ENCODE measurements at regions not wholly inside any gene's neighbourhood (a gene's known extent, or its start where the extent isn't known, plus 50 kb on each side); places are given as distances from the start of the nearest gene placed in this dataset.

DNA sequence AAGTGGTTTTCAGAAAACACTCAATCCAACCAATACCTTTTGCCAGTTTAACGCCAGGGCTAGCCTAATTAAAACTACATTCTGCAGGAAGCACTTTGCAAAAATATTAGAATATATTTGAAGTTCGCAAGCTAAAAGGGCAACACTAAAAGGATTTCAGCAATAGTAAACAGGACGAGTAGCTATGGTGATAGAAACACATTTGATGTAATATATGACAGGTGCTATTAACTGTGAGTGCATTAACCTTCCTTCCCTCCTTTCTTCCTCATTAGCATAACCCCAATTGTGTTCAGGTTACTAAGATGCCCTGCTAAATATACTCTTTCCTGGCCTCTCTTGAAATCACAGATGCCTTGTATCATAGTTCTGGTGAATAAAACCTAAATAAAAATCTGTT is 85.6 kb upstream of the TMCC3 start:
- TF ChIP-seq, protein P1, sequence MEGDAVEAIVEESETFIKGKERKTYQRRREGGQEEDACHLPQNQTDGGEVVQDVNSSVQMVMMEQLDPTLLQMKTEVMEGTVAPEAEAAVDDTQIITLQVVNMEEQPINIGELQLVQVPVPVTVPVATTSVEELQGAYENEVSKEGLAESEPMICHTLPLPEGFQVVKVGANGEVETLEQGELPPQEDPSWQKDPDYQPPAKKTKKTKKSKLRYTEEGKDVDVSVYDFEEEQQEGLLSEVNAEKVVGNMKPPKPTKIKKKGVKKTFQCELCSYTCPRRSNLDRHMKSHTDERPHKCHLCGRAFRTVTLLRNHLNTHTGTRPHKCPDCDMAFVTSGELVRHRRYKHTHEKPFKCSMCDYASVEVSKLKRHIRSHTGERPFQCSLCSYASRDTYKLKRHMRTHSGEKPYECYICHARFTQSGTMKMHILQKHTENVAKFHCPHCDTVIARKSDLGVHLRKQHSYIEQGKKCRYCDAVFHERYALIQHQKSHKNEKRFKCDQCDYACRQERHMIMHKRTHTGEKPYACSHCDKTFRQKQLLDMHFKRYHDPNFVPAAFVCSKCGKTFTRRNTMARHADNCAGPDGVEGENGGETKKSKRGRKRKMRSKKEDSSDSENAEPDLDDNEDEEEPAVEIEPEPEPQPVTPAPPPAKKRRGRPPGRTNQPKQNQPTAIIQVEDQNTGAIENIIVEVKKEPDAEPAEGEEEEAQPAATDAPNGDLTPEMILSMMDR (IDR thresholded peaks at IDR 0.05; ENCODE audit: low read length), result no peak
- no peak for TF ChIP-seq EZH2 (IDR thresholded peaks at IDR 0.05; ENCODE audit: borderline replicate concordance, low read length)
